Mesothelial cell of epicardium (in vitro differentiated cells): ENCODE measurements at regions not wholly inside any gene's neighbourhood (a gene's known extent, or its start where the extent isn't known, plus 50 kb on each side); places are given as distances from the start of the nearest gene placed in this dataset.

Experiments used
- DNase-seq, 2 experiments: peaks; one replicate each; pipeline ENCODE4 v3.0.0; 2021; ENCODE audit warnings: low spot score in 2 of 2; ENCODE audit not compliant: unreplicated experiment in 2 of 2
- H3K27ac Mint-ChIP-seq: 2 replicates; pipeline ENCODE4 v1.8.0; 2021; ENCODE audit warnings: mixed read lengths
- H3K27me3 Mint-ChIP-seq: 2 replicates; pipeline ENCODE4 v1.8.0; 2021; ENCODE audit warnings: low read depth, mixed read lengths
- H3K36me3 Mint-ChIP-seq: 2 replicates; pipeline ENCODE4 v1.8.0; 2021; ENCODE audit warnings: mixed read lengths
- H3K4me1 Mint-ChIP-seq: 2 replicates; pipeline ENCODE4 v1.8.0; 2021; ENCODE audit warnings: mixed read lengths
- H3K4me3 Mint-ChIP-seq: 2 replicates; pipeline ENCODE4 v1.8.0; 2021; ENCODE audit warnings: mild to moderate bottlenecking, moderate library complexity, mixed read lengths
- H3K9me3 Mint-ChIP-seq: 2 replicates; pipeline ENCODE4 v1.8.0; 2021; ENCODE audit warnings: mixed read lengths
- CTCF ChIP-seq: fragments of 200-600 bp; sonication (generic); IDR thresholded peaks from one replicate; pipeline ENCODE4 v1.5.0; 2021; ENCODE audit warnings: antibody characterized with exemption; ENCODE audit not compliant: unreplicated experiment

- no peak for DNase-seq
- Mint-ChIP-seq H3K36me3 (no peaks in the 10 kb centered on the region), H3K27ac (no peak overlapping the region), H3K4me1 (no peaks in the 10 kb centered on the region), H3K4me3 (no peak overlapping the region), H3K27me3 (peaks cover 55% of the 10 kb centered on the region), H3K9me3 (peaks cover 15% of the 10 kb centered on the region)
- no peak for TF ChIP-seq CTCF
Observed at GRCh38 chr1:50358962-50359361, 64.3 kb downstream of the DMRTA2 start.

- H3K4me3 Mint-ChIP-seq = no peak overlapping the region
Observed at GRCh38 chr1:50357186-50357585, 66.1 kb downstream of the DMRTA2 start.

GRCh38 chr1:50354813-50355212, 68.4 kb downstream of the DMRTA2 start:
- no peaks in the 10 kb centered on the region for H3K4me1 Mint-ChIP-seq
- no peaks in the 10 kb centered on the region for H3K9me3 Mint-ChIP-seq
- H3K27ac Mint-ChIP-seq = no peak overlapping the region
- peaks cover 44% of the 10 kb centered on the region for H3K27me3 Mint-ChIP-seq
- TF ChIP-seq CTCF = no peak
- no peaks in the 10 kb centered on the region for H3K36me3 Mint-ChIP-seq
- no peak for DNase-seq
- H3K4me3 Mint-ChIP-seq = no peak overlapping the region

More at GRCh38 chr1:50357186-50357585, 66.1 kb downstream of the DMRTA2 start:
- peaks cover 12% of the 10 kb centered on the region for H3K9me3 Mint-ChIP-seq
- DNase-seq = no peak
- no peak overlapping the region for H3K27ac Mint-ChIP-seq
- H3K4me1 Mint-ChIP-seq = no peaks in the 10 kb centered on the region
- no peak for TF ChIP-seq CTCF
- peaks cover 44% of the 10 kb centered on the region for H3K27me3 Mint-ChIP-seq
- no peaks in the 10 kb centered on the region for H3K36me3 Mint-ChIP-seq

GRCh38 chr1:50352428-50352827, 70.8 kb downstream of the DMRTA2 start:
- Mint-ChIP-seq H3K4me3 (no peak overlapping the region), H3K4me1 (no peaks in the 10 kb centered on the region), H3K27ac (no peak overlapping the region), H3K36me3 (no peaks in the 10 kb centered on the region), H3K9me3 (no peaks in the 10 kb centered on the region), H3K27me3 (peaks cover 56% of the 10 kb centered on the region)
- no peak for TF ChIP-seq CTCF
- DNase-seq = no peak

GRCh38 chr1:50350868-50351267, 72.4 kb downstream of the DMRTA2 start:
- DNase-seq = no peak
- no peaks in the 10 kb centered on the region for H3K36me3 Mint-ChIP-seq
- no peaks in the 10 kb centered on the region for H3K4me1 Mint-ChIP-seq
- H3K27ac Mint-ChIP-seq = no peak overlapping the region
- no peak overlapping the region for H3K4me3 Mint-ChIP-seq
- peaks cover 47% of the 10 kb centered on the region for H3K27me3 Mint-ChIP-seq
- no peak for TF ChIP-seq CTCF
- no peaks in the 10 kb centered on the region for H3K9me3 Mint-ChIP-seq

- H3K27me3 Mint-ChIP-seq = peaks cover 47% of the 10 kb centered on the region
- DNase-seq = no peak
- no peak overlapping the region for H3K4me3 Mint-ChIP-seq
- no peaks in the 10 kb centered on the region for H3K36me3 Mint-ChIP-seq
- TF ChIP-seq CTCF = no peak
- no peaks in the 10 kb centered on the region for H3K4me1 Mint-ChIP-seq
- no peaks in the 10 kb centered on the region for H3K9me3 Mint-ChIP-seq
- no peak overlapping the region for H3K27ac Mint-ChIP-seq
Observed at GRCh38 chr1:50350421-50350820, 72.8 kb downstream of the DMRTA2 start.
